H1 (cell line): ENCODE measurements at regions not wholly inside any gene's neighbourhood (a gene's known extent, or its start where the extent isn't known, plus 50 kb on each side); places are given as distances from the start of the nearest gene placed in this dataset.
"Not testable (repeated sequence)": the region's sequence is repeated elsewhere in the genome, so short reads cannot be mapped to it uniquely, and the experiment has no call there.

Experiments used
- CTCF ChIA-PET: fragments of 300-600 bp; sonication (Branson Sonifier 250); formaldehyde crosslinking; loops from one replicate; lab custom pipeline; 2021; ENCODE audit not compliant: partially characterized antibody; lab: Charles Lee
- POLR2A ChIA-PET: fragments of 300-600 bp; sonication (Branson Sonifier 250); formaldehyde crosslinking; loops from one replicate; lab custom pipeline; 2021; ENCODE audit warnings: inconsistent platforms; ENCODE audit not compliant: partially characterized antibody; lab: Charles Lee
- DNase-seq, 2 experiments: peaks; one replicate each; pipeline versions ENCODE4 v3.0.0 to v3.0.0-alpha.2; 2010 to 2022; ENCODE audit warnings: low spot score in 2 of 2, low read depth in 1 of 2, mixed read lengths in 1 of 2
- FAIRE-seq: peaks from 2 replicates; lab custom pipeline; 2011; peaks lifted over from hg19 to GRCh38; lab: Jason Lieb, UNC
- H2AFZ ChIP-seq: 2 replicates; pipeline ENCODE4 v1.8.1; 2012; ENCODE audit warnings: low read length, inconsistent platforms
- H2AK5ac ChIP-seq: 2 replicates; pipeline ENCODE4 v1.6.1; 2013; ENCODE audit warnings: low read depth, low read length
- H2BK120ac ChIP-seq: replicated peaks from 2 replicates; pipeline ENCODE3; 2013; ENCODE audit warnings: low read depth, low read length, inconsistent platforms
- H2BK12ac ChIP-seq: 2 replicates; pipeline ENCODE4 v1.6.1; 2013; ENCODE audit warnings: low read depth, low read length
- H2BK15ac ChIP-seq: 2 replicates; pipeline ENCODE4 v1.6.1; 2013; ENCODE audit warnings: low read length
- H2BK20ac ChIP-seq: 2 replicates; pipeline ENCODE4 v1.6.1; 2013; ENCODE audit warnings: low read length
- H2BK5ac ChIP-seq: 2 replicates; pipeline ENCODE4 v1.6.1; 2013; ENCODE audit warnings: low read depth, low read length
- H3K14ac ChIP-seq: 2 replicates; pipeline ENCODE4 v1.6.1; 2013; ENCODE audit warnings: inconsistent platforms; ENCODE audit not compliant: insufficient read length
- H3K18ac ChIP-seq: 2 replicates; pipeline ENCODE4 v1.6.1; 2013; ENCODE audit warnings: low read length; ENCODE audit errors: extremely low read depth
- H3K23ac ChIP-seq: 2 replicates; pipeline ENCODE4 v1.6.1; 2013; ENCODE audit warnings: inconsistent platforms; ENCODE audit not compliant: insufficient read length
- H3K23me2 ChIP-seq: 2 replicates; pipeline ENCODE4 v1.6.1; 2013; ENCODE audit warnings: low read depth, low read length
- H3K27ac ChIP-seq: 2 replicates; pipeline ENCODE4 v1.6.1; 2011; ENCODE audit warnings: low read depth, low read length, inconsistent platforms
- H3K27me3 ChIP-seq, 4 experiments: replicated peaks in 1 of 4; 1 replicate in 1 of 4; 2 replicates in 3 of 4; pipeline versions ENCODE4 v1.6.1 to v1.8.1; 2011 to 2013; ENCODE audit warnings: low read length in 3 of 4, mild to moderate bottlenecking in 3 of 4, inconsistent platforms in 2 of 4, mixed read lengths in 2 of 4, moderate library complexity in 1 of 4; ENCODE audit not compliant: control insufficient read depth in 3 of 4, insufficient read depth in 3 of 4; ENCODE audit errors: extremely low read depth in 1 of 4
- H3K36me3 ChIP-seq, 4 experiments: 2 replicates each; pipeline versions ENCODE4 v1.6.1 to v1.8.1; 2011 to 2013; ENCODE audit warnings: mild to moderate bottlenecking in 4 of 4, low read length in 3 of 4, moderate library complexity in 2 of 4, control low read depth in 1 of 4, inconsistent platforms in 1 of 4; ENCODE audit not compliant: insufficient read depth in 4 of 4, control insufficient read depth in 2 of 4
- H3K4ac ChIP-seq: replicated peaks from 2 replicates; pipeline ENCODE3; 2013; ENCODE audit warnings: low read length, low read depth, mixed read lengths, inconsistent platforms; ENCODE audit not compliant: insufficient read length
- H3K4me1 ChIP-seq, 4 experiments: replicated peaks in 1 of 4; 1 replicate in 1 of 4; 2 replicates in 3 of 4; pipeline versions ENCODE4 v1.6.1 to v1.8.1; 2011 to 2013; ENCODE audit warnings: low read length in 3 of 4, inconsistent platforms in 2 of 4, mixed read lengths in 1 of 4; ENCODE audit not compliant: insufficient read depth in 4 of 4, control insufficient read depth in 3 of 4
- H3K4me2 ChIP-seq, 2 experiments: 2 replicates each; pipeline versions ENCODE4 v1.6.1 to v1.8.1; 2011 to 2013; ENCODE audit warnings: low read depth in 2 of 2, low read length in 2 of 2, control low read depth in 1 of 2, inconsistent platforms in 1 of 2, mild to moderate bottlenecking in 1 of 2; ENCODE audit not compliant: insufficient read depth in 1 of 2
- H3K4me3 ChIP-seq, 4 experiments: fragments of 200-600, 300-600 bp in 1 of 4; sonication (generic), shearing (Covaris generic), sonication (Bioruptor Twin) in 1 of 4; 2 replicates each; pipeline versions ENCODE4 v1.5.1 to v1.8.1; 2011 to 2016; ENCODE audit warnings: low read length in 4 of 4, low read depth in 3 of 4, control low read depth in 2 of 4, inconsistent platforms in 2 of 4, mild to moderate bottlenecking in 2 of 4, mixed read lengths in 1 of 4, moderate library complexity in 1 of 4; ENCODE audit not compliant: insufficient read depth in 2 of 4; ENCODE audit errors: extremely low read depth in 1 of 4
- H3K56ac ChIP-seq: replicated peaks from 2 replicates; pipeline ENCODE3; 2013; ENCODE audit warnings: low read depth, mild to moderate bottlenecking, mixed read lengths, low read length, inconsistent platforms; ENCODE audit not compliant: insufficient read length
- H3K79me1 ChIP-seq: 2 replicates; pipeline ENCODE4 v1.6.1; 2013; ENCODE audit warnings: low read depth, low read length, control low read depth
- H3K79me2 ChIP-seq, 2 experiments: 2 replicates each; pipeline versions ENCODE4 v1.6.1 to v1.8.1; 2012 to 2013; ENCODE audit warnings: low read length in 2 of 2, mild to moderate bottlenecking in 2 of 2, inconsistent platforms in 1 of 2; ENCODE audit not compliant: insufficient read depth in 2 of 2, control insufficient read depth in 1 of 2
- H3K9ac ChIP-seq, 4 experiments: replicated peaks in 1 of 4; 1 replicate in 1 of 4; 2 replicates in 3 of 4; pipeline versions ENCODE4 v1.6.1 to v1.8.1; 2011 to 2013; ENCODE audit warnings: low read depth in 3 of 4, low read length in 3 of 4, control low read depth in 2 of 4, mild to moderate bottlenecking in 2 of 4, moderate library complexity in 2 of 4, inconsistent platforms in 1 of 4; ENCODE audit errors: extremely low read depth in 1 of 4
- H3K9me3 ChIP-seq, 2 experiments: 2 replicates each; pipeline versions ENCODE4 v1.6.1 to v1.8.1; 2012 to 2013; ENCODE audit warnings: mild to moderate bottlenecking in 2 of 2, moderate library complexity in 2 of 2, control low read depth in 1 of 2, inconsistent platforms in 1 of 2, low read depth in 1 of 2, low read length in 1 of 2, mixed read lengths in 1 of 2; ENCODE audit not compliant: insufficient read depth in 2 of 2
- H4K20me1 ChIP-seq, 2 experiments: replicated peaks in 1 of 2; 2 replicates each; pipeline versions ENCODE3 to v1.8.1; 2011 to 2013; ENCODE audit warnings: inconsistent platforms in 2 of 2, low read length in 2 of 2, mild to moderate bottlenecking in 1 of 2; ENCODE audit not compliant: insufficient read depth in 2 of 2, control insufficient read depth in 1 of 2
- H4K5ac ChIP-seq: 2 replicates; pipeline ENCODE4 v1.6.1; 2013; ENCODE audit warnings: low read length, low read depth, mixed read lengths, inconsistent platforms; ENCODE audit not compliant: insufficient read length
- H4K8ac ChIP-seq: 2 replicates; pipeline ENCODE4 v1.8.0; 2013; ENCODE audit warnings: mild to moderate bottlenecking, moderate library complexity, low read length, inconsistent platforms; ENCODE audit not compliant: insufficient read depth; ENCODE audit errors: extremely low read depth
- H4K91ac ChIP-seq: replicated peaks from 2 replicates; pipeline ENCODE3; 2013; ENCODE audit warnings: low read length, mixed read lengths, inconsistent platforms; ENCODE audit not compliant: insufficient read length
- RAD21 ChIP-seq, 2 experiments: IDR thresholded peaks in 1 of 2; conservative IDR thresholded peaks in 1 of 2; 2 replicates each; pipeline ENCODE4 v1.6.1; 2011; ENCODE audit warnings: low read depth in 2 of 2, low read length in 2 of 2, improper control_type of control experiment in 1 of 2, inconsistent platforms in 1 of 2, mild to moderate bottlenecking in 1 of 2, moderate library complexity in 1 of 2
- TBP ChIP-seq: IDR thresholded peaks from 2 replicates; pipeline ENCODE4 v1.6.1; 2011; ENCODE audit warnings: low read depth, low read length, improper control_type of control experiment
- TEAD4 ChIP-seq: IDR thresholded peaks from 2 replicates; pipeline ENCODE4 v1.6.1; 2012; ENCODE audit warnings: low read depth, low read length, inconsistent platforms, mixed read lengths
- WGBS, 2 experiments: shearing (Covaris generic) in 1 of 2; methylation state at CpG; one replicate each; pipeline versions ENCODE4 v1.1.6 to v1.1.7; 2013 to 2015; ENCODE audit warnings: low lambda C conversion rate in 2 of 2, mixed read lengths in 2 of 2, inconsistent platforms in 1 of 2, low coverage in 1 of 2, missing lambda C conversion rate in 1 of 2; ENCODE audit not compliant: insufficient replicate concordance in 2 of 2, insufficient coverage in 1 of 2, insufficient read length in 1 of 2; ENCODE audit errors: extremely low coverage in 1 of 2, missing lambda C conversion rate in 1 of 2; 5-methylcytosine and 5-hydroxymethylcytosine counted together

DNA sequence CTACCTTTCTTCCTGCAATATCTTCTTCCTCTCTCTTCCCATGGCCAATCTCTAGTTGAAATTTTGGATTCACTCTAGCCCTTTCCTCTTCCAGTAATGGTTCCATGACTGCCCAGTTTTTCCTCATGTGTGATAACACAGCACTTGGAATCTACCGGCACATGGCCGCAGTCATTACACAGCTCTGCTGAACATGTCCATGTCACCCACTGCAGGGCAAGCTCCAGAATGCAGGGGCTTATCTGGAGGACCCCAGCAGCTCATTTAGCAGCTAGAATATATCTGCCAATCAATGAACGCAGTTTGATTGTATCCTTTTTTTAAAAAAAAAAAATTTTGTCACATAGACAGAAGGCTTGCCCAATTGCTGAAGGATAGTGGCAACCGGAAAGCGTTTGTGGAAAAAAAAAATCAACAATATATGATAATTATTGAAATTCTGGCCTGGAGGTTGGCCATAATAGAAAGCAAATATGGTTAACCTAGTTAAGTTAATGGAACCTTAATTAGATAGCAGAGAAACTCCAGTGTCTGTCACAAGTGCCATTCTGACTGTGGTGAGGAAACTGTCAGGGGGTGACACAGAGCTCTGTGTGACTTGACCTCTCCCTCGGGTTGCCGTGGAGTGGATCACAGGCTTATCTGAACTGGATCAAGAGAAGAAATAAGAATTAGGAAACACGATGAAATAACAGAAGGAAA, 426.7 kb downstream of the LIG4 start (continued):
- TF ChIP-seq TEAD4 (no peak), TBP (no peak), RAD21 (IDR thresholded peaks at IDR 0.05 in 1 of 2, conservative IDR thresholded peaks at IDR 0.05 in 1 of 2; ENCODE audit: low read depth in 2 of 2, low read length in 2 of 2) (no peak)

DNA sequence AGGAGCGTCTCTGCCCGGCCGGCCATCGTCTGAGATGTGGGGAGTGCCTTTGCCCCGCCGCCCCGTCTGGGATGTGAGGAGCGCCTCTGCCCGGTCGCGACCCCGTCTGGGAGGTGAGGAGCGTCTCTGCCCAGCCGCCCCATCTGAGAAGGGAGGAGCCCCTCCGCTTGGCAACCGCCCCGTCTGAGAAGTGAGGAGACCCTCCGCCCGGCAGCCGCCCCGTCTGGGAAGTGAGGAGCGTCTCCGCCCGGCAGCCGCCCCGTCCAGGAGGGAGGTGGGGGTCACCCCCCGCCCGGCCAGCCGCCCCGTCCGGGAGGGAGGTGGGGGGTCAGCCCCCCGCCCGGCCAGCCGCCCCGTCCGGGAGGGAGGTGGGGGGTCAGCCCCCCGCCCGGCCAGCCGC, 432.7 kb downstream of the LIG4 start:
- H4K8ac ChIP-seq, H3K23ac ChIP-seq, DNase-seq, H3K56ac ChIP-seq, H4K5ac ChIP-seq, H3K9ac ChIP-seq, H3K27ac ChIP-seq, H2AFZ ChIP-seq, H3K4ac ChIP-seq, H3K79me1 ChIP-seq, H4K91ac ChIP-seq, H3K9me3 ChIP-seq, FAIRE-seq, H2AK5ac ChIP-seq, H3K4me3 ChIP-seq, H3K4me2 ChIP-seq, H3K23me2 ChIP-seq, CTCF ChIA-PET, H3K27me3 ChIP-seq, H2BK20ac ChIP-seq, H3K18ac ChIP-seq, H3K36me3 ChIP-seq, H3K4me1 ChIP-seq, H3K14ac ChIP-seq, H2BK5ac ChIP-seq, H2BK120ac ChIP-seq, H3K79me2 ChIP-seq, H4K20me1 ChIP-seq, POLR2A ChIA-PET, H2BK12ac ChIP-seq, H2BK15ac ChIP-seq: not testable (repeated sequence)
- whole genome bisulfite sequencing, 2 experiments, result 92% methylated on average over 6 of the region's 39 CpGs; no CpG with 5 or more reads in 1 of the 2 experiments
